BE2C (cell line): ENCODE measurements at regions not wholly inside any gene's neighbourhood (a gene's known extent, or its start where the extent isn't known, plus 50 kb on each side); places are given as distances from the start of the nearest gene placed in this dataset.

Experiments used
- DNase-seq: peaks from one replicate; pipeline ENCODE4 v3.0.0-alpha.2; 2020
- H3K27me3 ChIP-seq: fragments of 250-450 bp; sonication (Bioruptor Pico); 2 replicates; pipeline ENCODE4 v1.5.1; 2020; ENCODE audit warnings: mild to moderate bottlenecking
- H3K36me3 ChIP-seq: fragments of 250-450 bp; sonication (Bioruptor Pico); 2 replicates; pipeline ENCODE4 v1.5.1; 2020; ENCODE audit warnings: mild to moderate bottlenecking
- H3K4me1 ChIP-seq: fragments of 250-450 bp; sonication (Bioruptor Pico); 2 replicates; pipeline ENCODE4 v1.5.1; 2020
- H3K4me3 ChIP-seq: 2 replicates; pipeline ENCODE4 v1.5.1; 2011; ENCODE audit warnings: low read depth, low read length
- H3K9me3 ChIP-seq: fragments of 250-450 bp; sonication (Bioruptor Pico); 2 replicates; pipeline ENCODE4 v1.5.1; 2020
- CTCF ChIP-seq: IDR thresholded peaks from 2 replicates; pipeline ENCODE4 v1.5.1; 2012; ENCODE audit warnings: mild to moderate bottlenecking, low read depth, low read length

GRCh38 chr2:204255071-204255470 lies 290.2 kb upstream of the PARD3B start:
- Histone ChIP-seq H3K4me1 (peaks cover 6% of the 10 kb centered on the region), H3K4me3 (no peak overlapping the region), H3K9me3 (no peaks in the 10 kb centered on the region), H3K36me3 (no peaks in the 10 kb centered on the region), H3K27me3 (no peaks in the 10 kb centered on the region)
- no peak for DNase-seq
- no peak for TF ChIP-seq CTCF

- Histone ChIP-seq H3K9me3 (no peaks in the 10 kb centered on the region), H3K36me3 (no peaks in the 10 kb centered on the region), H3K4me1 (peaks cover 8% of the 10 kb centered on the region), H3K27me3 (no peaks in the 10 kb centered on the region), H3K4me3 (no peak overlapping the region)
- DNase-seq: no peak
- no peak for TF ChIP-seq CTCF
These were observed 289.7 kb upstream of the PARD3B start for GRCh38 chr2:204255526-204255925.

- TF ChIP-seq CTCF: no peak
These were observed 287.5 kb upstream of the PARD3B start for GRCh38 chr2:204257781-204258180.

GRCh38 chr2:204258890-204259289 lies 286.4 kb upstream of the PARD3B start:
- Histone ChIP-seq H3K36me3 (no peaks in the 10 kb centered on the region), H3K4me3 (no peak overlapping the region), H3K27me3 (no peaks in the 10 kb centered on the region), H3K4me1 (peaks cover 14% of the 10 kb centered on the region), H3K9me3 (no peaks in the 10 kb centered on the region)
- no peak for DNase-seq
- no peak for TF ChIP-seq CTCF

More at GRCh38 chr2:204257781-204258180, 287.5 kb upstream of the PARD3B start:
- Histone ChIP-seq H3K36me3 (no peaks in the 10 kb centered on the region), H3K9me3 (no peaks in the 10 kb centered on the region), H3K4me3 (no peak overlapping the region), H3K4me1 (peaks cover 14% of the 10 kb centered on the region), H3K27me3 (no peaks in the 10 kb centered on the region)
- no peak for DNase-seq

- Histone ChIP-seq H3K9me3 (no peaks in the 10 kb centered on the region), H3K4me3 (no peak overlapping the region), H3K4me1 (peaks cover 14% of the 10 kb centered on the region), H3K36me3 (no peaks in the 10 kb centered on the region), H3K27me3 (no peaks in the 10 kb centered on the region)
- peak; percentile 84 for TF ChIP-seq CTCF
- DNase-seq: peak; percentile 79
These were observed 285.0 kb upstream of the PARD3B start for GRCh38 chr2:204260162-204260877.

- Histone ChIP-seq H3K9me3 (no peaks in the 10 kb centered on the region), H3K36me3 (no peaks in the 10 kb centered on the region), H3K27me3 (no peaks in the 10 kb centered on the region), H3K4me3 (no peak overlapping the region), H3K4me1 (peaks cover 14% of the 10 kb centered on the region)
- TF ChIP-seq CTCF: no peak
- no peak for DNase-seq
These were observed 284.4 kb upstream of the PARD3B start for GRCh38 chr2:204260901-204261300.
